GM19395 (cell line): ENCODE measurements at regions not wholly inside any gene's neighbourhood (a gene's known extent, or its start where the extent isn't known, plus 50 kb on each side); places are given as distances from the start of the nearest gene placed in this dataset.

ENCODE experiments used
- ATAC-seq: cut with Tn5 transposase; IDR thresholded peaks from one replicate; pipeline ENCODE4 v1.9.1; 2021; ENCODE audit warnings: mild to moderate bottlenecking, moderate library complexity; ENCODE audit not compliant: unreplicated experiment

DNA sequence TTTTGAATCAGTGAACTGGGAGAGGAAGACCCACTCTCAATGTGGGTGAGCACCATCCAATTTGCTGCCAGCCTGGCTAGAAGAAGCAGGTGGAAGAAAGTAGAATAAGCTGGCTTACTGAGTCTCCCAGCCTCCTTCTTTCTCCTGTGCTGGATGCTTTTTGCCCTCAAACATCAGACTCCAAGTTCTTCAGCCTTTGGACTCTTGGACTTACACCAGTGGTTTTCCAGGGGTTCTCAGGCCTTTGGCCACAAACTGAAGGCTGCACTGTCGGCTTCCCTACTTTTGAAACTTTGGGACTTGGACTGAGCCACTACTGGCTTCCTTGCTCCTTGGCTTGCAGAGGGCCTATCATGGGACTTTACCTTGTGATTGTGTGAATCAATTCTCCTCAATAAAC is 804.2 kb upstream of the SLITRK1 start:
- no peak for ATAC-seq

DNA sequence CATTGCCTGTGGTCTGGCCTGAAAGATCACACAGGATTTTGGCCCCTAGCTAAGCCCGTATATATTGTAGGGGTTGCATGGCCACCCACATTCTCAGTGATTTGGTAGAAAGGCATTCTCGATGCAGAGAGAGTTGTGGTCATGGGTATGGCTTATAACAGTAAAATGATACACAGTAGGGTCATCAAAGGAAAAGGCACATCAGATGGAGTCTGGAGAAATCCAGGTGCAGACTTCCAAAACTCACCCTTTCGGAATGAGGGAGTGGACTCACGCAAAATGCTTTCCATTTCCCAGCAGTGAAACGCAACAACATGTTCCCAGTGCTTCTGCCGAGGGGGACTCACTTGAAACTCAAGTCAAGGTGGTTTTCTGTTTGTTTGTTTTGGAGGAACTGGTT is 802.5 kb upstream of the SLITRK1 start:
- ATAC-seq, result no peak

DNA sequence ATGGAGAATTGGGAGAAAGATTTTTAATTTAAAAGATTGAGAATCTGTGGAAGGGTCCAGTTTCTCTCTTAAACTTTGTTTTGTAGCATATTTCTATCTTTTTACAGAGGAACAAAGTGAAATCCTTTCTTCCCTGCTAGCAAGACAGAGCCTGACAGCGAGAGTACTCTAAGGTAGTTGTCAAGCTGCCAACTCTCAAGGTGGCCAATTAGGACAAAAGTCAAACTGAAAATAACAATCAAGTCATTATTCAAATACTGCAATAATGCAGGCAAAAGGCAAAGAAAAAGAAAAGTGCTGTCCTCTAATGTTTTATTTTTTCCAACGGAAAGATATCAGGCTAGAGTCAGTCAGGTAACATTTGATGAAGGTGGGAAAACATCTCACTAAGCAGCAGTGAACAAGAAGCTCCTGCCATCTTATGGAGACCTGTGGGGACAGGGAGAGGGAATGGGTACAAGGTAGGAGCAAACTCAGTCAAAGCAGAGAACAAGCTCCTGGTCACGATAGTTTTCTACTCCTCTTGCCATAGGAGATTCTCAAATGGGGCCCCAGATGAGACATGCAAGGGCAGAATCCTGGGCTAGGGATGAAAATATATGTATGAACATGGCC is 801.9 kb upstream of the SLITRK1 start:
- no peak for ATAC-seq

DNA sequence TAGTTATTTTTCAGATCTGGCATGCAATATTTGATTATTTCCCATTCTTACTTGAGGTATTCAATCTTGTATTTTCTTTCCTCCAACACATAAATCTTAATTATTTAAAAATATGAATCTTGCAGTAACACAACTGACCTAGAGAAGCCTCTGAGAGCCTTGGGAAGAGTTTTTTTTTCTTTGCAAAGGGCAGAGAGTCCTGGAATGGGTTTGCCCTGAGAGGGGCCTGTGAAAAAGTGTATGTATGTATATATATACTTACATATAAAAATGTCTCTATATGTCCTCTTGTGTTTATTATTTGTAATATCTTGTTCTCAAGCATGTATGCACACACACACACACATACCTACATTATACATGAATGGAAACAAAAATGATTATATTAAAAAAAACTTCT is 801.2 kb upstream of the SLITRK1 start:
- ATAC-seq, result no peak

DNA sequence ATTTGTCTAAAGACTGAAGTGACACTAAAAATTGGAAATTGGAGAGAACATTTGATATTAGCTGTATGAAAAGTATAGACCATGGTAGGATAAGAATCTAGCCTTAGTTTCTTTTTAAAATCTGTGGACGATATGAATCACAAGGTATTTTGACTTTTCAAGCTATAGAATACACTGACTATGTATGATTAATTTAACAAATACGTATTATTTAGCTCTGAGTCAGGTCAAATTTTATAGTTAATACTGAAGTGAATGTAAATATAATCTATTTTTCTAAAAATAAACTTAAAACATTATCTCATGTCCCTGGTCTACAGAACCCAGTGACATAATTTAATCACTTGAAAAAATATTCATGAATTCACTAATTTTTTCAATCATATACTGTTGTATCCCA is 795.6 kb upstream of the SLITRK1 start:
- ATAC-seq, result no peak

DNA sequence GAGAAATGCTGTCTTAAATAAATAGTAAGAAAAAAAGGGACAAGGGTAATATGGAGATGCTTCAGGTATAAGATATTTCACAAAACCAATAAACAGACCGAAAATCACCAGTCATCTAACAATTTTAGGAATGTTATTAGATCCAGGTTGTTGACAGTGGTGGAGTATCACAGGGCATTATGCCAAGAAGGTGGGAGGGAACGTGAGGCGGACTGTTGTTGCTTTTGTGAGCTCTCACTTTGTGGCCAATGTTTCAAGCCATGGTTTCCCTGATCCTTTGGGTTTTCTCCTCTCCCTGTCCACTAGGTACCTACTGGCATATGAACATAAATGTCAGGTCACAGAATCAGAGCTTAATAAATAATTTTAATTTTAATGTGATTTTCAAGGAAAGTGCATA is 790.3 kb upstream of the SLITRK1 start:
- no peak for ATAC-seq

DNA sequence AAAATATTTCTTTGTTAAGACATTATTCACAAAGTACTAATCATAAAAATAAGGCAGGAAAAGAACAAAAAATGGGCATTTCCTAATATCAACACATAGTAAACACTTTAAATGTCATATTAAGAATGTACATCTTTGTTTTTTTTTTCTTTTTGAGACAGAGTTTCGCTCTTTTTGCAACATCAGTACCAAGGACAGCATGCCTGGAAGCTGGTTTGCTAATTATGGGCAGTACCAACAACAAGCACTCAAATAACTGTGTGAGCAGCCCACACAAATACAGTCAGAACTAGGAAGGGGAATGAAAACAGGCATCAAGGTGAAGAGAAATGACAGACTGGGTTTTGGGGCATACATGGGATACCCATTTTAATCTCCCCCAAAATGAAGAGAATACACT is 788.0 kb upstream of the SLITRK1 start:
- ATAC-seq, result no peak

DNA sequence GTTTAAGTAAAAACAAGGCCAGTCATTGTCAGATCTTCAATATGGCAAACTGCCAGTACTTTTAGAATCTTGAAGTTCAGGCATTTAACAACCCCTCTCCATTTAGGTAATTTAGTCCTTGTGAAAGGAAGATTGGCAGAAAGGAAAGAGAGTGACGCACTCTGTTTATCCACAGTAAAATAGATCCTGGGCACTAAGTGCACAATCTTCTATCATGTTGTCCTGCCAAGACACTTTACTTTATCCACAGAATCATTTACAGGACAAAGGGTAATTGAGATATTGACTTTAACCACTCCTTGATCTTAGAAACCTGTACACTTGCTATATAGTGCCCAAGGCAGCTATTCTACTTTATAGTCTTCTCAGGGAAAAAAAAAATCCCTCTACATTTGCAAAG is 786.4 kb upstream of the SLITRK1 start:
- ATAC-seq, result no peak

DNA sequence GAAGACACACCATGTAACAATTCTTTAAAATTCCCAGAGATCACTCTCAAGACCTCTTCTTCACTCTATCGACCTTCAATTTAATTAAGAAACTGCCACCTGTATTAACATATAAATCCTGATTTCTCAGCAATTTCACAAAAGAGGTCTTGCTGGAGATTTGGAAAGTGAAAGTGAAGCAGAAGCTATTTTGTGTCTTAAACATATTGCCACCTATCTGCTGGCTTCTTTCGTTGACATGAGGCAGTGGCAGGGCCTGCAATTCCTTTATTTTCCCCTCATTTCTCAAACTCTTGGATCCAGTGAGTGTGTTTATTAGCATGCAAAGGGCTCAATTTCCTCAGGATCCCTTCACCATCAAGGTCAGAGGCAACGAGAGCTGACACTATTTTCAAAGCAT is 780.2 kb upstream of the SLITRK1 start:
- ATAC-seq, result no peak

DNA sequence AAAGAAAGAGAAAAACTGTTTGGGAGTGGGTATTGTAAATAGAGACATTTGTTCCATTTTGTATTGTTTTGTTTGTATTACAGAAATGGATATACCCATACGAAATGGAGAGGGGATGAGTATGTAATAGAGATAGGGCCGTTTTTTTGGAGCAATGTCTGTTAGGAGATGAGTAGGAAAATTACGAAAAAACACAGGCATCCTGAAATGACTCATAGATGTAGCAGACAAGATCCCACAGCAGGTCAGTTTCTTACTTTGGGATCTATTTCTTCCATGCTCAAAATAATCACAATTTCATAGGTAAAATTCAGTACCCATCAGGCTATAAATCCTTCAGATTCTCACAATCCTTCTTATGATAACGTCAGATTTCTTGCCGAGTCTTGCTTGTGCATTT is 779.4 kb upstream of the SLITRK1 start:
- ATAC-seq, result no peak

DNA sequence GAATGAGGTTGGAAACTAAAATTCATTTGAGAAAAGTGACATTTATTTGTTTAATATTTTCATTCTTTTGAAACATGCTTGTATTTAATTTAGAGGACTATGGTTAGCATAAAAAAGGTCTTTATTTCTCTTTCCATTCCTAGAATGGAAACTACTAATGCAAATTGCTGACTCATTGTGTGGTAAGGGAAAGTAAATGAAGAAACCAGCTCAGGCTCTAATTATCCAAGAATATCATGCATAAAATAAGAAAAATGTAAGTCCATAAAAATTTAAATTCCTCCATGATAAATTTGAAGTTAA is 777.0 kb upstream of the SLITRK1 start:
- no peak for ATAC-seq

DNA sequence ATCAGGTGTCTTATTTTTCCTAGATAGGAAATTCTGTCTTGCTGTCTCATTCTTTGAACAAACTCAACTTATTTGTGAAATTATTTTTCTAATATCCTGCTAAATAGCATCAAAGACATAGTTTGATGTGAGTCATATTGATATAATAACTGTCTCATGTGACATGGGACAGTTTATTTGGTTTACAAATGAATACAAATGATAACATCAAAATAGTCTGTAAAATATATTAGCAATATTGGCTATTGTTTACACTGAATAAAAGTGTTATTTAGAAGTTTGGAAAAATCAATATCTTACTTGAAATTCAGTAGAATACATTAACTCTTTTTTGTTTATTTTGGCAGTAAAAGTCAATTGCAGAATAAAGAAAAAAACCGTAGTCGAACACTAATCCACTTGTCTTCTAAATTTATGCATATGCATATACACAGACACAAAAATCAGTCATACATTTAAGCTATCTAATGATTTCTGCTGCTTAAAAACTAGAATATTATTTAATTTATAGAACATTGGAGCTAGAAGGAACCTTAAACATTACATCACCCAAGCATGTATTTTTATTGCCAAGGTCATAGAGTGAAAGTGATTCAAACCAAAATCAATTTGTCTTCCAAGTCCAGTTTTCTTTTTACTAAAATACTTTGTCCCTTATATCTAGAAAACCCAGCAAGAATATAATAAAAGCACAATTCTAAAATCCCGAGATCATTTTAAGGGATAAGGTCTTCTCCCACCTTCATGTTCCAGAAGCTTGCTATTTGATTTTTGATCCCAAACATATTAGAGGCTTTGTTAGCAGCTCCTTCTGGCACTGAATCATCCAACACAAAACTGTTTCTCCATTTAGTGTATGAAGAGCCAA is 776.5 kb upstream of the SLITRK1 start:
- ATAC-seq, result no peak

DNA sequence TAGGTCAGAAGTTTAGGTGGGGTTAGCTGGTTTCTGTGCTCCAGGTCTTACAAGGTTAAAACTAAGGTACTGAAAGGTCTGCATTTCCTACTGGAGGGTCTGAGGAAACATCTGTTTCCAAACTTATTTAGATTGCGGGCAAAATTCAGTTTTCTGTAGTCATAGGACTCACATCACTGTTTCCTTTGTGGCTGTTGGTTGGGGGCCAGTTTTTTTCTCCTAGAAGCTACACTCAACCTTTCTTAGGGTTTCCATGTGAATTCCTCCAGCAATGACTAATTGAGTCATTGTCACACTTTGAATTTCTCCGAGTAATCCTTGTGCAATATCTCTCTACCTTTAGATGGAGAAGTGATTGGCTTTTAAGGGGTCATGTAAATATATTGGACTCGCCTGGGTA is 773.4 kb upstream of the SLITRK1 start:
- no peak for ATAC-seq

DNA sequence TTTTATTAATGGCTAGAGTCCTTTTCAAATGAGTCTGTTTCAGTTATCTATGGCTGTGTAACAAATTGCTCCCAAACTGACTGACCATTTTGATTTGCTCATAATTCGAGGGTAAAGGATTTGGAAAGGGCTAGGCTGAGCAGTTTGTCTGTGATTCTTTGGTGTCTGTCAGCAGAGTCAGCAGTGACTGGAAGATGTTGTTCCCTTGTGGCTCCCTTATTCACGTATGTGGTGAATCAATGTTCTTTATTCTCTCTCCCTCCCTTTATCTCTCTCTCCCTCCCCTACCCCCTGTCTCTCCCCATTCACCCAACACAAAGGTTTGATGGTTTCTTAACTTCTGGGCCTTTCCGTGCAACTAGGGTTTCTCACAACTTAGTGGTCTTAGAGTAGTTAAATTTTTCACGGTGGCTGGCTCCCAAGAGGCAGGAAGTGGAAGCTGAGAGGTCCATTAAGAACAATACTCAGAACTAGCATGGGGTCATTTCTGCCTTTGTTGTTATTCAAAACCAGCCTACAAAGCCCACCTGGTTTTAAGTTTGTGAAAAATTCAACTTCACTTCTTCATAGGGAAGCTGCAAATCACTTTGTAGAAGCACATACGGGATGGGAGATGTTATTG is 772.5 kb upstream of the SLITRK1 start:
- ATAC-seq, result no peak

DNA sequence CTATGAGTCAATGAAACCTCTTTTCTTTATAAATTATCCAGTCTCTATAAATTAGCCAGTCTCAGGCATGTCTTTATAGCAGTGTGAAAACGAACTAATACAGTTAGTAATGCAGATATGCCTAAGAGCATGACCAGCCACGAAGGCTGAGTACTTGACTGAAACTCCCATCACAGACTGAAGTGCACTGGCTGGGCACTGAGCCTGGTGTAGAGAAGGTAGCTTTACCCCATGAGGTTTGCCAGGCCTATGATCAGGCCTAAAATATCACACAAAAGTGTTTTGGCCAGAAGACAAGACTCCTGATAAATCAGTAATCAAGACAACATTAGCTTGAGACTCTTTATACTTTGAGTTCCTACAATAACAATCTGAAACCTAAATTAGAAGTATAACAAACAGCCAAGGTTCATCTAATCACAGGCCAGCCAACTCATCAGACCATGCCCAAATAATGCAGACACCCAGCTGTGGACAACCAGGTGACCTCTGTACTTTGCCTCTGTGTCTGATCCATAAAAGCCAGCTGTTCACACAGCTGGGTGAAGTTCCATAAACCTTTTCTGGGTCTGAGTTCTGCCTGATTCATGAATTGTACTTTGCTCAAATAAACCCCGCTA is 771.8 kb upstream of the SLITRK1 start:
- ATAC-seq, result no peak

DNA sequence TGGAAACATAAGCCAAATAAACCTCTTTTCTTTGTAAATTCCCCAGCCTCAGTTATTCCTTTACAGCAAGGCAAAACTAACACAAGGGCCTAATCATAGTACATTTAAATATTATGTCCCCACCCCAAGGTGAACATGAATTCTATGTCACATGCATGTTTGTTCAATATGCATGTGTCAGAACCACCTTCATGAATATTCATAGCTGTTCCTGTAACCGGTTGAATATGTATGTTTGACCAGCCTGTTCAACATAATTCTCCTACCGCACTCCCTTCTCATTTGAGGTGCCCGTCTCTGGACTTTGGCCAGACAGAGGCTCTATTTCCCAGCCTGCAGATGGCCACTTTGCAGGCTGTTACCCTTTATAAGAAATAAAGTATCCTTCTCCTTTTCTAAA is 769.4 kb upstream of the SLITRK1 start:
- no peak for ATAC-seq

DNA sequence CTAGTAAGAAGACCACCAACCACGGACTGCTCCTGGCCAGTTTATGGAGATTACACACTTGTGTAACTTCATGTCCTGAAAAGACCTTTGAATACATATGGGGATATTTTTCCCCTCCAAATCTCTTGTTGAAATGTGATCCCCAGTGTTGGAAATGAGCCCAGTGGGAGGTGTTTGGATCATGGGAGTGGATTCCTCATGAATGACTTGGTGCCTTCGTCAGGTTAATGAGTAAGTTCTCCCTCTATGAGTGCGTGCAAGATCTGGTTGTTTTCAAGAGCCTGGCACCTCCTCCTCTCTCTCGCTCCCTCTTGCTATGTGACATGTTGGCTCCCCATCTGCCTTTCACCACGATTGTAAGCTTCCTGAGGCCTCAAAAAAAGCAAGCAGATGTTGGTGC is 769.0 kb upstream of the SLITRK1 start:
- ATAC-seq, result no peak

DNA sequence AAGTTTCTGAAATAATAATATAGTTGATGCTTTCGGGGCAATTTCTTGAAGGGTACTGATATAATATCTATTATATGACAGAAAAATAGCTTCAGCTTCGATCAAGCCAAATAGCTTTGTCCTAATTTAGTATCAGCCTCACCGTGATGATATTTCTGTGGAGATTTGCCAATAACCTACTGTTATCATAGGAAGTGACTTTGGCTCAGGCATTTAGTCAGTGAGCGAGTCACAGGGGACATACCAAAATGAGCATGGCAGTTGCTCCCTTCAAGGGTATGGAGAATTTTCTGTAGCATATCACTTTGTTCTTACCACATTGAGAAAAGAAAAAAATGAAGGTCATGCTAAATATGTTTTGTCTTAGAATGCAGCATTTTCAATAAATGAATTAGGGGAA is 767.6 kb upstream of the SLITRK1 start:
- no peak for ATAC-seq

DNA sequence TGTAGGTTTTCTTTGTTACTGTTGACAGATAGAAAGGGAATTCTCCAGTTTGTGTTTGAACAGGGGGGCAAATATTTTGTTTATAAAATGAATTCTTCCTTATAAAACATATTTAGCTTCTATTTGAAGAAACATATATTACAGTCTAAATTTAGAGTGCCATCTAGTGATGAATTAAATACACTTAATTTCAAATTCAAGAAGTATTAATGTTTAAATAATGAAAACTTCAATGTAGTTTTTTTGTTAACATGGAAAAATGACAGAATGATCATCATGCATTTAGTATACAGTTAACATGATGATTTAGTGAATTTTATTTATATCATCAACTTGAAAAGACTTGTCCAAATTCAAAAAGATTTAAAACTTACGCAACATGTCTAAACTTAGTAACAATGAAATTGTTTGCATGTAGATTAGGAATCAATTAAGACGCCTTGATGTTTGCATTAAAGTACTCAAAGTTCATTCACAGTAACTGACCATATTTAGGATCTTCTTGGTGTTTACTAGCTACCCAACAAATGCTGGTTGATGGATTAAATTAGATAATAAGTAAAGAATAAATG is 765.9 kb upstream of the SLITRK1 start:
- ATAC-seq, result no peak

DNA sequence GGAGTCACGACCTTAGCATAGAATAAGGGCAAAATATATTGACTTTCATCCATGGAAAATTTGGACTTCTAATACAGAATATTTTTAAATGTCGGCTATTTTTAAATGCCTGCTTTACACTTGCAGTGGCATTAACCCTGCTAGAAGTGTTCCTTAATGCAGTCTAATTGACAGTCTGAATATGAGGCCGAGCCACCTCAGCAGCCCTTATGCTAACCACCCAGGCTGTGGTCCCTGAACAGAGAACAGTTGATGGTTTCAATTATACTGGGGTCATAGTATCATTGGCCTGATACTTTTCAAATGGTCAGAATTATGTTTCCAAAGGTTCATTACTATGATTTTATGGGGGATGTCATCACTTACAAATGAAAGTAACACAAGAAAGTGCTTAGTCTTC is 764.7 kb upstream of the SLITRK1 start:
- no peak for ATAC-seq

DNA sequence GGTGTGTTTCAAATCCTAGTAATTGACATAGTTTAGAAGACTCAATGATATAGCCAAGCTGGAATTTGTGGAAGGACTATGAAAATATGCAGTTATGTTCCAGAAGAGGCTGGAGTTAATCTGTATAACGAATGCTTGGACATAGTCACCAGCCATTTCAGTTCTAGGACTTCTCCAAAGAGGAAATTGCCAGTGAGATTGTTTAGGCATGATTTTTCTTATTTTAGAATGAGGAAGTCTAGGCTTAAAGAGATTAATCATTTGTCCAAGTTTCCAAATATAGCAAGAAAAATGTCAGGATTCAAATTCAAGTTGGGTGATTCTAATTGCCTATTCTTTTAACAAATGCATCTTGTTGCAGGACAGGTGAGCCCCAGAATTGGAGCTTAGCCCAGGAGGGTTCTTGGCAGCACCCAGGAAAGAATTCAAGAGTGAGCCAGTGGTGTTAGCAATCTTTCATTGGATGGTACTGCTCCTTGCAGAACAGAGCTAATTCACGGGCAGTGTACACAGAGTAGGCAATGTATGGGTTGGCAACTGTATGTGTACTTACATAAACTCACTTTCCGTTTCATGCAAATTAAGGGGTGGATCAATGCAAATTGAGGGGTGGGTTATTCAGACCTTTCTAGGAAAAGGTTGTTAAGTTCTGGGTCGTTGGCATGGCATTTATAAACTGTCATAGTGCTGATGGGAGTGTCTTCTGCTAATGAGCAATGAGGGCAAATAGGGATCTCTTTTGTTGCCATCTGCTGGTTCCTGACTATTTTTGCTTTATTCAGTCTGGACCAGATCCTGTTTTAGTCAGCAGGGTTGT is 763.1 kb upstream of the SLITRK1 start:
- ATAC-seq, result no peak
